GM12865 (cell line): ENCODE measurements at regions not wholly inside any gene's neighbourhood (a gene's known extent, or its start where the extent isn't known, plus 50 kb on each side); places are given as distances from the start of the nearest gene placed in this dataset.

ENCODE experiments used
- DNase-seq: peaks from one replicate; pipeline ENCODE4 v3.0.0; 2010; ENCODE audit warnings: low read depth
- H3K4me3 ChIP-seq: 2 replicates; pipeline ENCODE4 v1.5.1; 2011; ENCODE audit warnings: mild to moderate bottlenecking, low read depth, low read length, control low read depth
- CTCF ChIP-seq: IDR thresholded peaks from 2 replicates; pipeline ENCODE4 v1.5.1; 2011; ENCODE audit warnings: low read length, control low read depth, low read depth, inconsistent platforms; ENCODE audit not compliant: insufficient read depth; ENCODE audit errors: missing control alignments

DNA sequence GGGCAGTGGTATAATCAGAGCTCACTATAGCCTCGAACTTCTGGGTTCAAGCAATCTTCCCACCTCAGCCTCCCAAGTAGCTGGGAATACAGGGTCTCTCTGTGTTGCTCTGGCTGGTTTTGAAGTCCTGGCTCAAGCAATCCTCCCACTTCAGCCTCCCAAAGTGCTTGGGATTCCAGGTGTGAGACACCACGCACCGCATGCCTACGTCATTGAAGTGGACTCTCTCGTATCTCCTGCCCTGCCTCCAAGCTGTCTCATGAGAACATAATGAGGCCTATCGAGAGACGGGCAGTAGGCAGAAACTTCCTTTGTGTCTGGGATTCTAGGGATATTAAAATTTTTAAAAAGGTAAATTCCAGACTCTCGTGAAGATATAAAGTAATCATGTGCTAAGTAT is 65.0 kb upstream of the NLGN4X start:
- no peak for DNase-seq
- TF ChIP-seq CTCF: no peak
- H3K4me3 ChIP-seq: no peak overlapping the region

DNA sequence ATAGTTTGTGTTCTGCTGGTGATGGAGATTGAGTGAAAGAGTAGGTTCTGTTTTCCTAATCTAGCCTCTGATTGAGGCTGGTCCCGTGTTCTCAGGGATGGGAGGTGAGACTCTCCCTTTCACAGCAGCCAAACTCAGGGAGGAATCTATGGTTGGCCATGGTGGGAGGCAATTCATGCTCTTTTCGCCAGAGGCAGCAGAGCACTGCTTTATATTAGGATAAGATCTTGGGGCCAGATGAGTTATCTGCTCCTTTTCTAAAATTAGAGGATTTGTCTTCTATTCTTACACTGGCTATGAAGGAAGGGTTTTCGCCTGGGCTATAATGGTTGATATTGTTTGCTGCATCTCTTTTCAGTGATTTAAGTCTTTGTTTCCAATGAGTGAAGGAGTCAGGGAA is 63.9 kb upstream of the NLGN4X start:
- TF ChIP-seq CTCF: peak; percentile 30
- no peak overlapping the region for H3K4me3 ChIP-seq
- DNase-seq: no peak

DNA sequence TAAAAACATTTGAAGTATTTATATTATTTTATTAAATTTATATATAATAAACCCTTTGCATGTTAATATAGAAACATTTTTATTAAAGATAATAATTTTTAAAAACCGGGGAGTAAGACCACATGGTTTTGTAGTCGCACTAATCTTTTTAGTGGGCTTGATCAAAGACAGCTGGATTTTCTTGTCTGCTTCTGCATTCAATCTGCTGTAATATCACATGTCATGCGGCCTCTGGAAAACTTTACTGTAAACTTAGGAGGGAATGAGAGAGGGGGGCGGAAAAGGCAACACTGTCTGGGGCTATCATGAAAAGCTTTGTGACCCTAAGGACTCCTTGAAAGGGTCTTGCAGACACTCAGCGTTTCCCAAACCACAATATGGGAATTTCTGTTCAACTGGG is 62.8 kb upstream of the NLGN4X start:
- no peak for DNase-seq
- no peak for TF ChIP-seq CTCF
- no peak overlapping the region for H3K4me3 ChIP-seq

DNA sequence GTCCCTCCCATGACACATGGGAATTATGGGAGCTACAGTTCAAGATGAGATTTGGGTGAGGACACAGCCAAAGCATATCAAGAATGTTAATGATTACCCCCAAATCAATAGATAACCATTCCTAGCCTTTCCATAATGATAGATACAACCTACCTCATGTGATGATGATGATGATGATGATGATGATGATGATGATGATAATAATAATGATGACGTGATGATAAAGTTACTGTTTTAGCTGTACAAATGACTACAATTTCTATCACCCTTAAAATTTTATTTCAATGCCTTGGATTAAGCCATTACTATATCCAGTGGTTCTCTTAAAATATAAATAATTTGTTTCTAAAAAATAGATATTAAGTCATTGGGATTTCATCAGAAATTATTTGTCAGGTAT is 55.2 kb upstream of the NLGN4X start:
- TF ChIP-seq CTCF: no peak
- H3K4me3 ChIP-seq: no peak overlapping the region
- no peak for DNase-seq

- H3K4me3 ChIP-seq: no peak overlapping the region
- no peak for TF ChIP-seq CTCF
- no peak for DNase-seq
Observed at GRCh38 chrX:6279277-6279909, 50.7 kb upstream of the NLGN4X start.
